Panc1 (cell line): ENCODE measurements at regions not wholly inside any gene's neighbourhood (a gene's known extent, or its start where the extent isn't known, plus 50 kb on each side); places are given as distances from the start of the nearest gene placed in this dataset.

Experiments
- ATAC-seq: fragments of 200-7000 bp; cut with Tn5 transposase; 2 replicates; pipeline ENCODE4 v1.9.1; 2020; ENCODE audit warnings: mild to moderate bottlenecking, moderate library complexity
- BruUV-seq: library from RNA; stranded (reverse); fragments of 400-500 nt; replicated peaks from 2 replicates; lab custom pipeline; 2021; lab: Mats Ljungman, UMichigan
- CTCF ChIA-PET: fragments of 300-600 bp; sonication (Branson Sonifier 250); formaldehyde crosslinking; loops from one replicate; lab custom pipeline; 2022; ENCODE audit warnings: antibody characterized with exemption; lab: Charles Lee
- POLR2A ChIA-PET: fragments of 300-600 bp; sonication (Branson Sonifier 250); formaldehyde crosslinking; loops from one replicate; lab custom pipeline; 2022; ENCODE audit warnings: antibody characterized with exemption; lab: Charles Lee
- DNase-seq: peaks from one replicate; pipeline ENCODE4 v3.0.0-alpha.2; 2010; ENCODE audit warnings: low read depth, low spot score
- H3K27ac ChIP-seq: 2 replicates; pipeline ENCODE4 v1.5.1; 2011; ENCODE audit warnings: mild to moderate bottlenecking, low read length, inconsistent platforms
- H3K27me3 ChIP-seq: fragments of 200-500 bp; sonication (Bioruptor generic); 2 replicates; pipeline ENCODE4 v1.6.0; 2014; ENCODE audit warnings: low read length, inconsistent platforms; ENCODE audit not compliant: control insufficient read depth, insufficient read depth
- H3K36me3 ChIP-seq: fragments of 200-500 bp; sonication (Bioruptor generic); 2 replicates; pipeline ENCODE4 v1.5.1; 2014; ENCODE audit warnings: inconsistent platforms, mild to moderate bottlenecking, low read length, moderate library complexity; ENCODE audit not compliant: control insufficient read depth, insufficient read depth
- H3K4me1 ChIP-seq: 2 replicates; pipeline ENCODE4 v1.5.1; 2011; ENCODE audit warnings: inconsistent platforms, mild to moderate bottlenecking, low read length, moderate library complexity; ENCODE audit not compliant: control insufficient read depth, insufficient read depth
- H3K4me3 ChIP-seq, 2 experiments: 2 replicates each; pipeline ENCODE4 v1.5.1; 2011 to 2012; ENCODE audit warnings: low read depth in 2 of 2, low read length in 2 of 2, mild to moderate bottlenecking in 2 of 2, inconsistent platforms in 1 of 2, moderate library complexity in 1 of 2
- H3K9me3 ChIP-seq: fragments of 200-500 bp; sonication (Bioruptor generic); 2 replicates; pipeline ENCODE4 v1.5.1; 2014; ENCODE audit warnings: low read depth, mild to moderate bottlenecking, inconsistent platforms, low read length, moderate library complexity; ENCODE audit not compliant: control insufficient read depth, insufficient read depth
- CTCF ChIP-seq: fragments of 450-650 bp; IDR thresholded peaks from 2 replicates; pipeline ENCODE4 v1.5.1; 2017; ENCODE audit warnings: mild to moderate bottlenecking
- POLR2AphosphoS5 ChIP-seq: IDR thresholded peaks from 2 replicates; pipeline ENCODE4 v1.6.1; 2012; ENCODE audit warnings: mild to moderate bottlenecking, low read depth, low read length, moderate library complexity
- REST ChIP-seq, 2 experiments: IDR thresholded peaks; 2 replicates each; pipeline ENCODE4 v1.6.1; 2011 to 2012; ENCODE audit warnings: low read depth in 2 of 2, control low read depth in 1 of 2, low read length in 1 of 2, mild to moderate bottlenecking in 1 of 2, moderate library complexity in 1 of 2; ENCODE audit not compliant: insufficient read depth in 1 of 2
- SIN3A ChIP-seq: IDR thresholded peaks from 2 replicates; pipeline ENCODE4 v1.6.1; 2012; ENCODE audit warnings: low read depth, mild to moderate bottlenecking, low read length, moderate library complexity, borderline replicate concordance; ENCODE audit not compliant: insufficient read depth
- TCF7L2 ChIP-seq: IDR thresholded peaks from 2 replicates; pipeline ENCODE4 v1.6.1; 2011; ENCODE audit warnings: mild to moderate bottlenecking, low read depth, low read length, inconsistent platforms
- in situ Hi-C: cut with HindIII; loops from 2 replicates; pipeline ENCODE4 v1.10.0; 2016; ENCODE audit warnings: low sequenced_read_pairs, low pct_unique_long_range_greater_than_20kb
- intact Hi-C: fragments of 100-400 bp; cut with micrococcal nuclease; formaldehyde crosslinking; loops from one replicate; pipeline ENCODE4 v1.10.0; 2022; ENCODE audit not compliant: unreplicated experiment

GRCh38 chr10:120705309-120705708 is 145.9 kb upstream of the WDR11 start:
- peaks cover 12% of the 10 kb centered on the region for H3K27me3 ChIP-seq

DNA sequence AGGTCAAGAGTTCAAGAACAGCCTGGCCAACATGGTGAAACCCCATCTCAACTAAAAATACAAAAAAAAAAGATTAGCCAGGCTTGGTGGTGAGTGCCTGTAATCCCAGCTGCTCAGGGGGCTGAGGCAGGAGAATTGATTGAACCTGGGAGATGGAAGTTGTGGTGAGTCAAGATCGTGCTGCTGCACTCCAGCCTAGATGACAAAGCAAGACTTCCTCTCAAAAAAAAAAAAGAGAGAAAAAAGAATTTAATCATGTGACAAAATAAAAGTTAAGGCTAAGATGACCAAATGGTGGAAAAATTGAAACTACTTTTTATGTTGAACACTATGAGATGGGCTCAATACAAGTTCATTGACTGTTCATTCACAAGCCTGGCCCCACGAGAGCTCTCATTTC is 141.1 kb upstream of the WDR11 start:
- Histone ChIP-seq H3K36me3 (no peaks in the 10 kb centered on the region), H3K4me1 (no peaks in the 10 kb centered on the region), H3K27me3 (peaks cover 6% of the 10 kb centered on the region), H3K4me3 (no peak overlapping the region), H3K9me3 (no peaks in the 10 kb centered on the region), H3K27ac (no peak overlapping the region)
- no peak for DNase-seq
- in situ Hi-C loops (no loop called here), intact Hi-C loops (no loop called here)
- ChIA-PET POLR2A (no interaction called here), CTCF (interaction anchor here (1.0 kb wide), 1 partner anchor 30 kb away, joined by 3 read pairs; no protein-coding TSS in a partner anchor)
- no TSS peak for BruUV-seq
- no peak for ATAC-seq
- TF ChIP-seq REST (IDR thresholded peaks at IDR 0.05; ENCODE audit: insufficient read depth in 1 of 2, low read depth in 2 of 2, low read length in 1 of 2) (no peak), TCF7L2 (no peak), CTCF (no peak), POLR2AphosphoS5 (no peak), SIN3A (no peak)

More at GRCh38 chr10:120705309-120705708, 145.9 kb upstream of the WDR11 start:
- Histone ChIP-seq H3K9me3 (no peaks in the 10 kb centered on the region), H3K36me3 (no peaks in the 10 kb centered on the region), H3K27ac (no peak overlapping the region), H3K4me1 (no peaks in the 10 kb centered on the region), H3K4me3 (no peak overlapping the region)
- intact Hi-C loops, result no loop called here
- TF ChIP-seq CTCF (no peak), REST (IDR thresholded peaks at IDR 0.05; ENCODE audit: insufficient read depth in 1 of 2, low read depth in 2 of 2, low read length in 1 of 2) (no peak), TCF7L2 (no peak), SIN3A (no peak), POLR2AphosphoS5 (no peak)
- CTCF ChIA-PET, result no interaction called here
- no TSS peak for BruUV-seq
- in situ Hi-C loops, result no loop called here
- ATAC-seq, result no peak
- DNase-seq, result no peak
- POLR2A ChIA-PET, result no interaction called here
